Cardiac fibroblast (primary cell): ENCODE measurements at regions not wholly inside any gene's neighbourhood (a gene's known extent, or its start where the extent isn't known, plus 50 kb on each side); places are given as distances from the start of the nearest gene placed in this dataset.

Experiments
- DNase-seq, 2 donors: peaks; one replicate each; pipeline versions ENCODE4 v3.0.0 to v3.0.0-alpha.2; 2010; ENCODE audit warnings: low read depth in 2 of 2
- H3K4me3 ChIP-seq, 2 donors: replicated peaks in 1 of 2; 1 replicate in 1 of 2; 2 replicates in 1 of 2; pipeline ENCODE4 v1.5.1; 2011; ENCODE audit warnings: low read depth in 2 of 2, low read length in 2 of 2, mild to moderate bottlenecking in 2 of 2, moderate library complexity in 1 of 2
- CTCF ChIP-seq: IDR thresholded peaks from one replicate; pipeline ENCODE4 v1.5.1; 2011; ENCODE audit warnings: low read depth, mild to moderate bottlenecking, low read length, inconsistent platforms

GRCh38 chr5:73369278-73369677 lies 79.3 kb downstream of the FOXD1 start:
- H3K4me3 ChIP-seq: no peak overlapping the region
- no peak for TF ChIP-seq CTCF
- no peak for DNase-seq

- no peak for TF ChIP-seq CTCF
- H3K4me3 ChIP-seq: no peak overlapping the region
- DNase-seq: peak; percentile 30 to 32
These were observed 80.9 kb downstream of the FOXD1 start for GRCh38 chr5:73367650-73368049.

GRCh38 chr5:73365990-73366667 lies 82.4 kb downstream of the FOXD1 start:
- no peak for DNase-seq
- no peak overlapping the region for H3K4me3 ChIP-seq
- no peak for TF ChIP-seq CTCF

GRCh38 chr5:73365301-73365853 lies 83.2 kb downstream of the FOXD1 start:
- TF ChIP-seq CTCF: no peak
- DNase-seq: peak; percentile 32 to 85
- H3K4me3 ChIP-seq: no peak overlapping the region

- TF ChIP-seq CTCF: peak; percentile 2
- no peak overlapping the region for H3K4me3 ChIP-seq
- peak; percentile 45 to 86 for DNase-seq
These were observed 84.5 kb downstream of the FOXD1 start for GRCh38 chr5:73363911-73364730.

GRCh38 chr5:73359395-73359794 lies 89.2 kb downstream of the FOXD1 start:
- DNase-seq: no peak
- TF ChIP-seq CTCF: no peak
- H3K4me3 ChIP-seq: no peak overlapping the region
